Thyroid gland (tissue), 4 donors: ENCODE measurements at regions not wholly inside any gene's neighbourhood (a gene's known extent, or its start where the extent isn't known, plus 50 kb on each side); places are given as distances from the start of the nearest gene placed in this dataset.
A peak's percentile ranks its signal among the peaks of the same experiment; 100 is the strongest.

Experiments used
- DNase-seq, 2 donors: peaks; one replicate each; pipeline ENCODE4 v3.0.0-alpha.2; 2019
- H3K27ac ChIP-seq, 3 donors: fragments of 200-600 bp; sonication (generic); 1 replicate in 2 of 3; 2 replicates in 1 of 3; pipeline ENCODE4 v1.5.1; 2016 to 2019; ENCODE audit warnings: mild to moderate bottlenecking in 1 of 3, moderate library complexity in 1 of 3
- H3K27me3 ChIP-seq: fragments of 200-600 bp; sonication (generic); one replicate; pipeline ENCODE4 v1.5.1; 2019
- H3K36me3 ChIP-seq, 2 donors: fragments of 200-600 bp; sonication (generic); one replicate each; pipeline ENCODE4 v1.5.1; 2016 to 2019
- H3K4me1 ChIP-seq, 2 donors: fragments of 200-600 bp; sonication (generic); one replicate each; pipeline ENCODE4 v1.5.1; 2017 to 2019
- H3K4me3 ChIP-seq, 3 donors: fragments of 200-600 bp; sonication (generic); replicated peaks in 1 of 3; 1 replicate in 2 of 3; 2 replicates in 1 of 3; pipeline ENCODE4 v1.5.1; 2016; ENCODE audit warnings: mild to moderate bottlenecking in 1 of 3
- H3K9me3 ChIP-seq: fragments of 200-600 bp; sonication (generic); one replicate; pipeline ENCODE4 v1.5.1; 2017
- CTCF ChIP-seq, 6 experiments: fragments of 200-600 bp in 3 of 6; fragments of 450-650 bp in 3 of 6; sonication (generic) in 3 of 6; IDR thresholded peaks; one replicate each; pipeline ENCODE4 v1.5.1; 2016 to 2019; ENCODE audit warnings: antibody characterized with exemption in 6 of 6, mild to moderate bottlenecking in 2 of 6, inconsistent platforms in 1 of 6, moderate library complexity in 1 of 6
- POLR2A ChIP-seq, 2 donors: fragments of 450-650 bp; IDR thresholded peaks; one replicate each; pipeline ENCODE4 v1.6.1; 2017; ENCODE audit warnings: antibody characterized with exemption in 2 of 2, mild to moderate bottlenecking in 2 of 2, moderate library complexity in 1 of 2
- WGBS, 2 donors: methylation state at CpG; one replicate each; pipeline ENCODE4 v1.1.5; 2017; 5-methylcytosine and 5-hydroxymethylcytosine counted together
- intact Hi-C: fragments of 100-400 bp; cut with DNase I; formaldehyde crosslinking; loops from one replicate; pipeline ENCODE4 v1.15.1; 2023

- Histone ChIP-seq H3K27ac (no peak overlapping the region), H3K4me3 (no peak overlapping the region), H3K36me3 (no peaks in the 10 kb centered on the region), H3K4me1 (no peaks in the 10 kb centered on the region), H3K9me3 (no peaks in the 10 kb centered on the region), H3K27me3 (no peaks in the 10 kb centered on the region)
- 0 to 4% methylated on average over 1 of the region's 1 CpG for WGBS, 2 donors
- intact Hi-C loops, result no loop called here
- no peak for DNase-seq
- TF ChIP-seq CTCF (IDR thresholded peaks at IDR 0.05) (no peak), POLR2A (IDR thresholded peaks at IDR 0.05) (no peak)
These were observed 426.1 kb downstream of the RFPL4B start for GRCh38 chr6:112773187-112773586.

- no peak for TF ChIP-seq POLR2A (IDR thresholded peaks at IDR 0.05)
- no peak for TF ChIP-seq CTCF (IDR thresholded peaks at IDR 0.05)
- no peak for DNase-seq
- H3K4me1 ChIP-seq, result no peaks in the 10 kb centered on the region
- no peak overlapping the region for H3K27ac ChIP-seq
- H3K36me3 ChIP-seq, result no peaks in the 10 kb centered on the region
- no peaks in the 10 kb centered on the region for H3K27me3 ChIP-seq
- intact Hi-C loops, result no loop called here
- H3K4me3 ChIP-seq, result no peak overlapping the region
- WGBS, 2 donors, result 90 to 92% methylated on average over 4 of the region's 4 CpGs
- no peaks in the 10 kb centered on the region for H3K9me3 ChIP-seq
These were observed 427.2 kb downstream of the RFPL4B start for GRCh38 chr6:112774319-112774718.

- 18 to 19% methylated on average over 9 of the region's 9 CpGs for WGBS, 2 donors
- no peak overlapping the region for H3K27ac ChIP-seq
These were observed 433.5 kb downstream of the RFPL4B start for GRCh38 chr6:112780498-112781096.

GRCh38 chr6:112781241-112781640, 434.1 kb downstream of the RFPL4B start:
- H3K27ac ChIP-seq, result no peak overlapping the region
- WGBS, 2 donors, result 80 to 82% methylated on average over 2 of the region's 2 CpGs
- H3K4me1 ChIP-seq, result no peaks in the 10 kb centered on the region

More at GRCh38 chr6:112780498-112781096, 433.5 kb downstream of the RFPL4B start:
- TF ChIP-seq CTCF (IDR thresholded peaks at IDR 0.05) (peak; percentile 60 to 92 (median 82)), POLR2A (IDR thresholded peaks at IDR 0.05) (no peak)
- intact Hi-C loops, result no loop called here
- peak; percentile 68 to 80 for DNase-seq
- no peaks in the 10 kb centered on the region for H3K27me3 ChIP-seq
- H3K36me3 ChIP-seq, result no peaks in the 10 kb centered on the region
- H3K4me3 ChIP-seq, result no peak overlapping the region
- H3K9me3 ChIP-seq, result no peaks in the 10 kb centered on the region
- no peaks in the 10 kb centered on the region for H3K4me1 ChIP-seq

More at GRCh38 chr6:112781241-112781640, 434.1 kb downstream of the RFPL4B start:
- Histone ChIP-seq H3K4me3 (no peak overlapping the region), H3K36me3 (no peaks in the 10 kb centered on the region), H3K27me3 (no peaks in the 10 kb centered on the region), H3K9me3 (no peaks in the 10 kb centered on the region)
- intact Hi-C loops, result no loop called here
- no peak for DNase-seq
- TF ChIP-seq CTCF (IDR thresholded peaks at IDR 0.05), result no peak
- TF ChIP-seq POLR2A (IDR thresholded peaks at IDR 0.05), result no peak
